IMR-90 (cell line): ENCODE measurements at regions not wholly inside any gene's neighbourhood (a gene's known extent, or its start where the extent isn't known, plus 50 kb on each side); places are given as distances from the start of the nearest gene placed in this dataset.
A peak's percentile ranks its signal among the peaks of the same experiment; 100 is the strongest.

Experiments used
- ATAC-seq: fragments of 200-7000 bp; cut with Tn5 transposase; 2 replicates; pipeline ENCODE4 v1.9.1; 2020; ENCODE audit warnings: low read depth, mild to moderate bottlenecking, moderate library complexity
- BruUV-seq: library from RNA; stranded (reverse); fragments of 400-500 nt; replicated peaks from 2 replicates; lab custom pipeline; 2021; lab: Mats Ljungman, UMichigan
- CTCF ChIA-PET: fragments of 300-600 bp; formaldehyde crosslinking; extraction: SDS; loops from one replicate; lab custom pipeline; 2021; ENCODE audit warnings: antibody characterized with exemption; lab: Yijun Ruan, JAX
- POLR2A ChIA-PET: fragments of 300-600 bp; sonication (Branson Sonifier 250); formaldehyde crosslinking; loops from one replicate; lab custom pipeline; 2022; ENCODE audit warnings: antibody characterized with exemption; ENCODE audit not compliant: unreplicated experiment; lab: Charles Lee
- DNase-seq: peaks from one replicate; pipeline ENCODE4 v3.0.0; 2013
- H2AFZ ChIP-seq: replicated peaks from 2 replicates; pipeline ENCODE3; 2013; ENCODE audit warnings: low read length, mild to moderate bottlenecking; ENCODE audit not compliant: poor library complexity
- H2AK5ac ChIP-seq: 2 replicates; pipeline ENCODE4 v1.6.1; 2013; ENCODE audit warnings: low read depth, low read length, inconsistent platforms
- H2AK9ac ChIP-seq: replicated peaks from 2 replicates; pipeline ENCODE3; 2013; ENCODE audit warnings: mild to moderate bottlenecking, low read depth, low read length, moderate library complexity; ENCODE audit not compliant: poor library complexity
- H2BK120ac ChIP-seq: 2 replicates; pipeline ENCODE4 v1.6.1; 2013; ENCODE audit warnings: low read depth, low read length, inconsistent platforms
- H2BK15ac ChIP-seq: 3 replicates; pipeline ENCODE4 v1.6.1; 2013; ENCODE audit warnings: low read depth, low read length, inconsistent platforms
- H2BK20ac ChIP-seq: 2 replicates; pipeline ENCODE4 v1.6.1; 2013; ENCODE audit warnings: low read depth, mild to moderate bottlenecking, inconsistent platforms, low read length, moderate library complexity
- H2BK5ac ChIP-seq: 2 replicates; pipeline ENCODE4 v1.6.1; 2013; ENCODE audit warnings: mild to moderate bottlenecking, low read depth, low read length, inconsistent platforms; ENCODE audit not compliant: poor library complexity, severe bottlenecking
- H3K14ac ChIP-seq: replicated peaks from 2 replicates; pipeline ENCODE4 v1.6.1; 2013; ENCODE audit warnings: low read depth, low read length, inconsistent platforms
- H3K18ac ChIP-seq: 2 replicates; pipeline ENCODE4 v1.6.1; 2013; ENCODE audit warnings: low read depth, low read length, control low read depth
- H3K23ac ChIP-seq: 2 replicates; pipeline ENCODE4 v1.6.1; 2013; ENCODE audit warnings: low read depth, low read length, inconsistent platforms
- H3K27ac ChIP-seq: 2 replicates; pipeline ENCODE4 v1.5.1; 2013; ENCODE audit warnings: mild to moderate bottlenecking, control low read depth, low read length; ENCODE audit not compliant: insufficient read depth
- H3K27me3 ChIP-seq: 2 replicates; pipeline ENCODE4 v1.6.1; 2013; ENCODE audit warnings: low read length; ENCODE audit not compliant: control insufficient read depth, insufficient read depth
- H3K36me3 ChIP-seq: 2 replicates; pipeline ENCODE4 v1.6.1; 2013; ENCODE audit warnings: low read length, mixed read lengths; ENCODE audit not compliant: control insufficient read depth, insufficient read depth
- H3K4ac ChIP-seq: 2 replicates; pipeline ENCODE4 v1.6.1; 2013; ENCODE audit warnings: low read depth, low read length, inconsistent platforms
- H3K4me1 ChIP-seq: 2 replicates; pipeline ENCODE4 v1.6.1; 2013; ENCODE audit warnings: low read length, mixed read lengths; ENCODE audit not compliant: control insufficient read depth, insufficient read depth
- H3K4me2 ChIP-seq: 2 replicates; pipeline ENCODE4 v1.6.1; 2013; ENCODE audit warnings: low read depth, mild to moderate bottlenecking, control low read depth, low read length, moderate library complexity
- H3K4me3 ChIP-seq: 2 replicates; pipeline ENCODE4 v1.5.1; 2013; ENCODE audit warnings: low read depth, mild to moderate bottlenecking, control low read depth, low read length, moderate library complexity; ENCODE audit not compliant: insufficient read depth
- H3K56ac ChIP-seq: 2 replicates; pipeline ENCODE4 v1.6.1; 2013; ENCODE audit warnings: low read length, inconsistent platforms; ENCODE audit not compliant: insufficient read depth; ENCODE audit errors: extremely low read depth
- H3K79me1 ChIP-seq, 2 experiments: 2 replicates each; pipeline ENCODE4 v1.6.1; 2013; ENCODE audit warnings: low read length in 2 of 2, inconsistent platforms in 1 of 2, low read depth in 1 of 2
- H3K9ac ChIP-seq: 2 replicates; pipeline ENCODE4 v1.6.1; 2013; ENCODE audit warnings: low read depth, low read length, control low read depth
- H3K9me1 ChIP-seq: 2 replicates; pipeline ENCODE4 v1.6.1; 2013; ENCODE audit warnings: low read length, inconsistent platforms; ENCODE audit not compliant: insufficient read depth
- H3K9me3 ChIP-seq: 2 replicates; pipeline ENCODE4 v1.6.1; 2013; ENCODE audit warnings: low read length; ENCODE audit not compliant: control insufficient read depth, insufficient read depth
- H4K20me1 ChIP-seq: 2 replicates; pipeline ENCODE4 v1.6.1; 2013; ENCODE audit warnings: low read length, inconsistent platforms; ENCODE audit not compliant: insufficient read depth
- H4K5ac ChIP-seq: 2 replicates; pipeline ENCODE4 v1.6.1; 2013; ENCODE audit warnings: mild to moderate bottlenecking, low read depth, low read length, control low read depth
- H4K8ac ChIP-seq, 2 experiments: 2 replicates each; pipeline ENCODE4 v1.6.1; 2013; ENCODE audit warnings: low read depth in 2 of 2, low read length in 2 of 2, control low read depth in 1 of 2, inconsistent platforms in 1 of 2
- H4K91ac ChIP-seq: 2 replicates; pipeline ENCODE4 v1.6.1; 2013; ENCODE audit warnings: low read depth, low read length, inconsistent platforms; ENCODE audit not compliant: insufficient read depth
- MAFK ChIP-seq: IDR thresholded peaks from 2 replicates; pipeline ENCODE4 v1.6.1; 2012; ENCODE audit warnings: low read depth, low read length, improper control_type of control experiment
- RCOR1 ChIP-seq: IDR thresholded peaks from 2 replicates; pipeline ENCODE4 v1.6.1; 2012; ENCODE audit warnings: mild to moderate bottlenecking, low read length, improper control_type of control experiment; ENCODE audit not compliant: insufficient replicate concordance
- USF2 ChIP-seq: fragments of 150-350 bp; IDR thresholded peaks from 2 replicates; pipeline ENCODE4 v1.6.1; 2017; ENCODE audit warnings: mild to moderate bottlenecking, antibody characterized with exemption, low read length, low read depth
- WGBS, 2 experiments: methylation state at CpG; one replicate each; pipeline versions ENCODE4 v1.1.5 to v1.1.7; 2013; ENCODE audit warnings: missing lambda C conversion rate in 2 of 2; ENCODE audit not compliant: insufficient read length in 1 of 2; ENCODE audit errors: extremely low coverage in 2 of 2; 5-methylcytosine and 5-hydroxymethylcytosine counted together
- dilution Hi-C: fragments of 300-500 bp; cut with HindIII; formaldehyde crosslinking; loops from one replicate; pipeline ENCODE4 v1.14.3; 2018; ENCODE audit warnings: low sequenced_read_pairs; ENCODE audit not compliant: unreplicated experiment
- in situ Hi-C: fragments of 300-500 bp; cut with MboI; formaldehyde crosslinking; loops from 3 replicates; pipeline ENCODE4 v1.14.3; 2019; ENCODE audit warnings: low sequenced_read_pairs, inconsistent platforms, mixed read lengths
- intact Hi-C: fragments of 100-400 bp; cut with micrococcal nuclease; formaldehyde crosslinking; loops from 2 replicates; pipeline ENCODE4 v1.10.0; 2022

GRCh38 chr2:146038014-146038413 lies 1518.1 kb upstream of the ZEB2 start:
- H3K23ac ChIP-seq: no peak overlapping the region
- TF ChIP-seq RCOR1 (no peak), MAFK (peak; percentile 60), USF2 (no peak)
- H3K14ac ChIP-seq: no peak overlapping the region
- H4K8ac ChIP-seq: no peak overlapping the region
- H3K4me3 ChIP-seq: no peak overlapping the region
- no peak overlapping the region for H2BK20ac ChIP-seq
- in situ Hi-C loops (no loop called here), intact Hi-C loops (no loop called here), dilution Hi-C loops (no loop called here)
- H4K91ac ChIP-seq: no peak overlapping the region
- H3K27ac ChIP-seq: no peak overlapping the region
- H2AFZ ChIP-seq: no peak overlapping the region
- no peak overlapping the region for H3K18ac ChIP-seq
- no peak for ATAC-seq
- no CpG with 5 or more reads among the region's 1 CpG for WGBS, 2 experiments
- H3K9ac ChIP-seq: no peak overlapping the region
- CTCF ChIA-PET: interaction anchor here (0.6 to 0.7 kb wide), 2 partner anchors 37 to 101 kb away, joined by 4 to 6 read pairs; no protein-coding TSS in a partner anchor
- no peaks in the 10 kb centered on the region for H3K9me3 ChIP-seq
- no peak for DNase-seq
- no peak overlapping the region for H3K4ac ChIP-seq
- POLR2A ChIA-PET: no interaction called here
- no peak overlapping the region for H2AK9ac ChIP-seq
- H3K4me2 ChIP-seq: no peak overlapping the region
- H2BK120ac ChIP-seq: no peak overlapping the region
- H2BK5ac ChIP-seq: no peak overlapping the region
- no peaks in the 10 kb centered on the region for H4K20me1 ChIP-seq
- no peak overlapping the region for H2AK5ac ChIP-seq
- H3K79me1 ChIP-seq: no peaks in the 10 kb centered on the region
- no peaks in the 10 kb centered on the region; the same call in 1 of the 2 replicates for H3K4me1 ChIP-seq
- no peak overlapping the region for H3K56ac ChIP-seq
- no peaks in the 10 kb centered on the region for H3K9me1 ChIP-seq
- H3K36me3 ChIP-seq: no peaks in the 10 kb centered on the region
- H3K27me3 ChIP-seq: no peaks in the 10 kb centered on the region; the same call in 1 of the 2 replicates
- no peak overlapping the region for H2BK15ac ChIP-seq
- BruUV-seq: no TSS peak
- H4K5ac ChIP-seq: no peak overlapping the region
